Thymus (tissue), 11 donors: ENCODE measurements at regions not wholly inside any gene's neighbourhood (a gene's known extent, or its start where the extent isn't known, plus 50 kb on each side); places are given as distances from the start of the nearest gene placed in this dataset.
"Not testable (repeated sequence)": the region's sequence is repeated elsewhere in the genome, so short reads cannot be mapped to it uniquely, and the experiment has no call there.

ENCODE experiments used
- DNase-seq, 9 donors: peaks; one replicate each; pipeline ENCODE4 v3.0.0-alpha.2; 2013; ENCODE audit warnings: low spot score in 9 of 9, low read depth in 6 of 9, missing footprints in 1 of 9
- H3K27ac ChIP-seq, 2 donors: one replicate each; pipeline ENCODE4 v1.5.1; 2013; ENCODE audit warnings: control low read depth in 1 of 2, low read depth in 1 of 2, low read length in 1 of 2, mild to moderate bottlenecking in 1 of 2, moderate library complexity in 1 of 2
- H3K27me3 ChIP-seq, 2 donors: one replicate each; pipeline ENCODE4 v1.5.1; 2013; ENCODE audit warnings: low read length in 1 of 2; ENCODE audit not compliant: control insufficient read depth in 2 of 2, insufficient read depth in 1 of 2
- H3K36me3 ChIP-seq, 2 donors: one replicate each; pipeline ENCODE4 v1.5.1; 2013; ENCODE audit warnings: low read length in 1 of 2, mild to moderate bottlenecking in 1 of 2, moderate library complexity in 1 of 2; ENCODE audit not compliant: control insufficient read depth in 2 of 2, insufficient read depth in 2 of 2
- H3K4me1 ChIP-seq, 2 donors: one replicate each; pipeline ENCODE4 v1.5.1; 2013; ENCODE audit warnings: low read length in 2 of 2; ENCODE audit not compliant: control insufficient read depth in 2 of 2, insufficient read depth in 2 of 2
- H3K4me3 ChIP-seq, 2 donors: one replicate each; pipeline ENCODE4 v1.5.1; 2013; ENCODE audit warnings: low read length in 2 of 2, control low read depth in 1 of 2, mild to moderate bottlenecking in 1 of 2
- H3K9me3 ChIP-seq, 2 donors: one replicate each; pipeline ENCODE4 v1.5.1; 2013; ENCODE audit warnings: low read length in 1 of 2, mild to moderate bottlenecking in 1 of 2; ENCODE audit not compliant: control insufficient read depth in 2 of 2, insufficient read depth in 1 of 2
- WGBS: extraction: QIAGEN DNeasy Blood & Tissue Kit; methylation state at CpG from one replicate; pipeline ENCODE4 v1.1.7; 2013; 5-methylcytosine and 5-hydroxymethylcytosine counted together
- donor health status: healthy.

DNA sequence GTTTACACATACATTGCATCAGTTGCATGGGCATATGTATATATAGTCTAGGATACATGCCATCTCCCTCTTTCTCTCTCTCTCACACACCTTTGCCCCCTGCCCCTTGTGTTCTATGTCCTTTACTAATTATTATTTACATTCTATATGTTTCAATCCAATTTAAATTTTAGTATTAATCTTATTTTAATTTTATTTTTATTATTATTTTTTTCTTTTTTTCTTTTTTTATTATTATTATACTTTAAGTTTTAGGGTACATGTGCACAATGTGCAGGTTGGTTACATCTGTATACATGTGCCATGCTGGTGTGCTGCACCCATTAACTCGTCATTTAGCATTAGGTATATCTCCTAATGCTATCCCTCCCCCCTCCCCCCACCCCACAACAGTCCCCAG is 421.1 kb downstream of the CCER1 start:
- not testable (repeated sequence) for DNase-seq, H3K4me3 ChIP-seq, H3K9me3 ChIP-seq, H3K4me1 ChIP-seq, H3K27me3 ChIP-seq, H3K36me3 ChIP-seq, H3K27ac ChIP-seq
- 90% methylated on average over 1 of the region's 1 CpG for WGBS

DNA sequence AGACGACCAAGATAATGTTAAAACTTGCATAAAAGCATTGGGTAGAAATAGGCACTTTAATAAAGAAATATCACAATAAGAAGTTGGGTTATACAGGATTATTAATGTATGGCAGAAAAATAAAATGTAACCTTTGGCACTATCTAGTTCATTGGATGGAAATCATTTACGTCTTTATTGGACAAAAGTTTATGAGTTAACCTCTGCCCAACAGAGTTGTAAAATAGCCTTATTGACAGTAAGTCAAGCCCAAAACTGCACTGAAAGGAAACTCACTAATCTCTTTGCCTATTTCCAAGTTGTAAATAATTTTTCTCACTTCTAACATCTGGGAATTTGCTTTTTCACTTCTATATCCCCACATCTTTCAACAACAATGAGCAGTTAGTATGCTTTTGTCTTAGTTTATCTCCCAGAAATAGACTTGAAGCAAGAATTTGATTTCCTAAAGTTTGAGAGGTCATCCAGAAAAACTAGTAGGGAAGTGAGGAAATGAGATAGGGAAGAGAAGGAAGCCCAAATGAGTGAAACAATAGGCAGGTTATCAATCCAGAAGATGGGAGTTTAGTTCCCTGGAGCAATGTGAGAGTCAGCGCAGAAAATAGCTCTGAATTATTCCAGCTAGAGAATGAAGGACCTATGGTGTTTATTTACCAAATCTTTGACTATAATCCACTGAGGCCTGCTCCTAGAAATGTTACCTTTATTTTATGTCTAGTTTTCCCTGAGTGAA is 434.8 kb downstream of the CCER1 start:
- no peaks in the 10 kb centered on the region for H3K9me3 ChIP-seq
- H3K4me1 ChIP-seq: no peaks in the 10 kb centered on the region
- 63% methylated on average over 3 of the region's 3 CpGs for WGBS
- no peak overlapping the region for H3K4me3 ChIP-seq
- DNase-seq: no peak
- no peak overlapping the region for H3K27ac ChIP-seq
- H3K36me3 ChIP-seq: no peaks in the 10 kb centered on the region
- no peaks in the 10 kb centered on the region for H3K27me3 ChIP-seq

DNA sequence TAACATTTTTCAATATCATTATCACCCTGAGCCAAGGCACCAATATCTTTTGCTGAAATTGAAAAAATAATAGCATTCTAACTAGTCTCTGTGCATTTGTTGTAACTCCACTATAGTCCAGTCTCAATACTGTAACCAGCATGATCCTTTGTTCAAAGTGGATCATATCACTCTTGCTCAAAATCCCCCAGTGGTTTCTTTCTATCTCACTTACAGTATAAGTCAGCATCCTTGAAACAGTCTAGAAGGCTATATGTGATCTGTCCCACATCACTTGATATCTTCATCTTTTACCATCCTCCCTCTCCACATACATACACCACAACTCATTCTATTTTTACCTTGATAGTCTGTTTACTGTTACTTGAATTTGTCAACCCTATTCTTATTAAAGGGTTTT is 435.7 kb downstream of the CCER1 start:
- H3K4me1 ChIP-seq: no peaks in the 10 kb centered on the region
- DNase-seq: no peak
- H3K27ac ChIP-seq: no peak overlapping the region
- H3K4me3 ChIP-seq: no peak overlapping the region
- no peaks in the 10 kb centered on the region for H3K27me3 ChIP-seq
- H3K9me3 ChIP-seq: no peaks in the 10 kb centered on the region
- H3K36me3 ChIP-seq: no peaks in the 10 kb centered on the region

DNA sequence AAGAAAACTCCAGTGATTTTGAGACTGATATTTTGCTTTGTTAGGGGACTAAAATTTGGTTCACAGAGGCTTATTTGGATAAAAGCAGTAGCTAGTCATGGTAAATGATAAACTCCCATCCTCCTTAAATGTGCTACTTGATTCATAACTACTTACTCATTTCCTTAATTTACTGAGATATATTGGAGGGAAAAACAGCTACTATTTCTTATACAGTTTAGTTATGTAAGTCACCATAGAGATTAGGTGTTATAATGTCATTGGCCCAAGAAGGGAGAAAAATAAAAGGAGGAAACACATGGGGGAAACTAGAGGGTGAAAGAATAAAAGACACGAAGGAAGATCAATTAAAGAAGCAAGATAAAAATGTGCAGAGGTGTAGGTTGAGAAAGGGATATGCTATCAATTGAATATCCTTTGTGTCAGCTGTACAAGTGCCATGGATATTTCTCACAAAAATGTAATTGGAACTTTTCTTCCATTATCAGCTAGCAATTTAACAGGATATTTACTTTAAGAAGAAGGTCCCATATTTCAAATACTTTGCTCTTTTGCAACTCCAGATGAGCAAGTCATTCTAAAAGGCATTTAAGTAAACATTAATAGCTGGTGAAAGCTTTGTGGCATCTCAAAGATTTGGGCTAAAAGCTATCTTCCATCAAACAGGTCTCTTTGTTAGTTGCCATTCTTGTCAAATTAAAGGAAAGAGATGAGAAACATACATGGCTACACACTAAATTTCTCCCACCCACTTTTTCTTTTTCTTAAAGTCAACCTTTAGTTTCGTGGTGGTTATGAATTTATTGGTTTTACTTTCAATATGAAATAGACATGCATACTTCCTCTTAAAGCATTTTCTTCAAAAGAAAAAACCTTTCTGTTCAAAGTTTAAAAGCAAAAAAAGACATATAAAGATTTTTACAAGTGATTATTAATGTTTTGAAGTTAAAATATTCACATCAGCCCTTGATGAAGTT is 439.5 kb downstream of the CCER1 start:
- WGBS: 37% methylated on average over 2 of the region's 2 CpGs
- H3K36me3 ChIP-seq: no peaks in the 10 kb centered on the region
- DNase-seq: no peak

DNA sequence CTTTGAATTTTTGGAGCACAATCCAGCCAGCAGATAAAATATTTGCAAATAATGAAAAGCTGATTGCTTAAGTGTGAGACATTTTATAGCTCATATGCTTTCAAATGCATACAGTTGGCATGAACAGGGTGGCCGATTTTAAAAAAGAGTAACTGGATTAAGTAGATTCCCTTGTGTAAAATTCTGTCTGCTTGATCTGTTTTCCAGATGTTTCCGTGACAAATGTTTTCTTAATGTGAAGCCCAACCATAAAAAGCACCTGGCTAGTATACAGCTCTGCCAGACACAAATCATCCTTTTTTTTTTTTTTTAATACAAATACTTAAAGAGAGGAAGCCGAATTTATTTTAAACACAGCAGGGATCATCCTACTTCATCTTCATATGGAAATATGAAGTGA is 440.7 kb downstream of the CCER1 start:
- WGBS: 88% methylated on average over 3 of the region's 3 CpGs
- DNase-seq: peak in 1 of 9 donors; percentile 3
- Histone ChIP-seq H3K36me3 (no peaks in the 10 kb centered on the region), H3K27me3 (no peaks in the 10 kb centered on the region), H3K9me3 (no peaks in the 10 kb centered on the region), H3K4me3 (no peak overlapping the region), H3K27ac (peak overlapping the region in 1 of 2 donors; percentile 27), H3K4me1 (no peaks in the 10 kb centered on the region)

More for the DNA sequence above, 439.5 kb downstream of the CCER1 start:
- Histone ChIP-seq H3K27me3 (no peaks in the 10 kb centered on the region), H3K4me3 (no peak overlapping the region), H3K4me1 (no peaks in the 10 kb centered on the region), H3K27ac (no peak overlapping the region), H3K9me3 (no peaks in the 10 kb centered on the region)

DNA sequence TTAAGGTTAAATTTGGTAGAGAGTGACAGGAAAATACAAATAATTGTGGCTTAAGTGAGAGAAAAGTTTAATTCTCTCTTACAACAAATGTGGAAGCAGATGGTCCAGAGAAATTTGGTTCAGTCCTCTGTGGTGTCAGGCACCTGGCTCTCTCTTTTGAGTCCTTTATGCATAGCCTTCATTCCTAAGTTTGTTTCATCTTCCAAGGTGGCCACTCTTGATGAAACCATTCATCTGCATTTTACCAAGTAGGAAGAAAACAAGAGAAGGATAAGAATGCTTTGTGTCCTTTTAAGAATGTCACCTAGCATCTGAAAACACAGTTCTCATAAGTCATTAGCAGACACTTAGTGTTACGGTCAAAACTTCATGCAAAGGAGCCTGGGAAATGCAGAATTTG is 442.5 kb downstream of the CCER1 start:
- no peaks in the 10 kb centered on the region for H3K9me3 ChIP-seq
- no peak overlapping the region for H3K4me3 ChIP-seq
- 97% methylated on average over 1 of the region's 1 CpG for WGBS
- DNase-seq: no peak
- no peaks in the 10 kb centered on the region for H3K27me3 ChIP-seq
- H3K36me3 ChIP-seq: no peaks in the 10 kb centered on the region
- no peaks in the 10 kb centered on the region for H3K4me1 ChIP-seq
- no peak overlapping the region for H3K27ac ChIP-seq

GRCh38 chr12:90510948-90511347 is 444.0 kb downstream of the CCER1 start:
- no peaks in the 10 kb centered on the region for H3K27me3 ChIP-seq
- no peak overlapping the region for H3K4me3 ChIP-seq
- H3K4me1 ChIP-seq: no peaks in the 10 kb centered on the region
- H3K9me3 ChIP-seq: no peaks in the 10 kb centered on the region
- H3K27ac ChIP-seq: no peak overlapping the region
- no peak for DNase-seq
- H3K36me3 ChIP-seq: no peaks in the 10 kb centered on the region

GRCh38 chr12:90504806-90505205 is 450.2 kb downstream of the CCER1 start:
- H3K27me3 ChIP-seq: no peaks in the 10 kb centered on the region
- DNase-seq: no peak
- no peak overlapping the region for H3K4me3 ChIP-seq
- H3K27ac ChIP-seq: no peak overlapping the region
- H3K36me3 ChIP-seq: no peaks in the 10 kb centered on the region
- H3K4me1 ChIP-seq: no peaks in the 10 kb centered on the region
- H3K9me3 ChIP-seq: no peaks in the 10 kb centered on the region

GRCh38 chr12:90502070-90502469 is 452.9 kb downstream of the CCER1 start:
- Histone ChIP-seq H3K27ac (no peak overlapping the region), H3K9me3 (no peaks in the 10 kb centered on the region), H3K27me3 (no peaks in the 10 kb centered on the region), H3K36me3 (no peaks in the 10 kb centered on the region), H3K4me1 (no peaks in the 10 kb centered on the region), H3K4me3 (no peak overlapping the region)
- DNase-seq: no peak
